ENCODE measurements at regions not wholly inside any gene's neighbourhood (a gene's known extent, or its start where the extent isn't known, plus 50 kb on each side); places are given as distances from the start of the nearest gene placed in this dataset.

DNA sequence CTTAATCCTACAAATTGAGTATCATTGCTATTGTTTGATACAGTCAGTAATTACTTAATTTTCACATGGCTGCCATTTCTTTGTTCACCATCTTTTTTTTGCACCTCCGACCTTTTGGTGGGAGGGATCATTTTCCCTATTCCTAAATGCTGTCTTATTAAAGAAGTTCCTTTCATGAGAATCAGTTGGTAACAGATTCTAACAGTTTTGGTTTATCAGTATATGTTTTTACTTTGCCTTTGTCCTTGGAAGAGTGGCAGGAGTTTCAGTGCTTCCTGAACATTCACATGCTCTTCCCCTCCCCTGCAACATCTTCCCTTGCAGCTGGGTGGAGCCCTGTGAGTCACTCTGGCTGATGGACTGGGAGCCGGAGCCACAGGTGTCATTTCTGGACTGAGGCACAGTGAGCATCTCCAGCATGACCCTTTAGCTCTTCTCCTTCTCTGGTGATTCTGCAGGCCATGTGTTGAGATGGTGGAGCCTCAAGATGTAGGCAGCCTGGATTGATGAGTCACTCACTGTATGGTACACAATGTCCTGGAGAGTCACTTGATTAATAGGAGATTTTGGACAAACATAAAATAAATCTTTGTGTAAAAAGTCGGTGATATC is 217.7 kb downstream of the URB2 start:
- CTCF ChIA-PET = no interaction called here
- TF ChIP-seq, protein P1, sequence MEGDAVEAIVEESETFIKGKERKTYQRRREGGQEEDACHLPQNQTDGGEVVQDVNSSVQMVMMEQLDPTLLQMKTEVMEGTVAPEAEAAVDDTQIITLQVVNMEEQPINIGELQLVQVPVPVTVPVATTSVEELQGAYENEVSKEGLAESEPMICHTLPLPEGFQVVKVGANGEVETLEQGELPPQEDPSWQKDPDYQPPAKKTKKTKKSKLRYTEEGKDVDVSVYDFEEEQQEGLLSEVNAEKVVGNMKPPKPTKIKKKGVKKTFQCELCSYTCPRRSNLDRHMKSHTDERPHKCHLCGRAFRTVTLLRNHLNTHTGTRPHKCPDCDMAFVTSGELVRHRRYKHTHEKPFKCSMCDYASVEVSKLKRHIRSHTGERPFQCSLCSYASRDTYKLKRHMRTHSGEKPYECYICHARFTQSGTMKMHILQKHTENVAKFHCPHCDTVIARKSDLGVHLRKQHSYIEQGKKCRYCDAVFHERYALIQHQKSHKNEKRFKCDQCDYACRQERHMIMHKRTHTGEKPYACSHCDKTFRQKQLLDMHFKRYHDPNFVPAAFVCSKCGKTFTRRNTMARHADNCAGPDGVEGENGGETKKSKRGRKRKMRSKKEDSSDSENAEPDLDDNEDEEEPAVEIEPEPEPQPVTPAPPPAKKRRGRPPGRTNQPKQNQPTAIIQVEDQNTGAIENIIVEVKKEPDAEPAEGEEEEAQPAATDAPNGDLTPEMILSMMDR (IDR thresholded peaks at IDR 0.05) = no peak
- intact Hi-C loops (cut with micrococcal nuclease) = loop anchor here (10.0 kb wide), 1 partner anchor 461 kb away; no protein-coding TSS in a partner anchor

GRCh38 chr1:229844675-229845074 is 218.6 kb downstream of the URB2 start:
- DNase-seq (no peak), ATAC-seq (ENCODE audit: low read depth) (no peak)
- H3K27me3 Mint-ChIP-seq = peaks cover 6% of the 10 kb centered on the region
- H3K27ac Mint-ChIP-seq = no peak overlapping the region
- POLR2A ChIA-PET = interaction anchor here (1.5 kb wide), 1 partner anchor 9 kb away, joined by 3 read pairs; no protein-coding TSS in a partner anchor
- CTCF ChIA-PET = no interaction called here
- no peak overlapping the region for H3K4me3 Mint-ChIP-seq
- TF ChIP-seq, protein P1 (IDR thresholded peaks at IDR 0.05) = no peak
- peaks cover 39% of the 10 kb centered on the region for H3K4me1 Mint-ChIP-seq
- H3K9me3 Mint-ChIP-seq = no peaks in the 10 kb centered on the region
- intact Hi-C loops (cut with micrococcal nuclease) = loop anchor here (10.0 kb wide), 1 partner anchor 460 kb away; no protein-coding TSS in a partner anchor
- no peaks in the 10 kb centered on the region for H3K36me3 Mint-ChIP-seq (ENCODE audit: low read depth)

More for the DNA sequence above, 217.7 kb downstream of the URB2 start:
- H3K27me3 Mint-ChIP-seq = peaks cover 10% of the 10 kb centered on the region
- peaks cover 39% of the 10 kb centered on the region for H3K4me1 Mint-ChIP-seq
- no peaks in the 10 kb centered on the region for H3K9me3 Mint-ChIP-seq
- ATAC-seq (ENCODE audit: low read depth) = no peak
- no peaks in the 10 kb centered on the region for H3K36me3 Mint-ChIP-seq (ENCODE audit: low read depth)
- H3K4me3 Mint-ChIP-seq = no peak overlapping the region
- POLR2A ChIA-PET = interaction anchor here (1.5 kb wide), 1 partner anchor 9 kb away, joined by 3 read pairs; no protein-coding TSS in a partner anchor
- DNase-seq = no peak
- no peak overlapping the region for H3K27ac Mint-ChIP-seq

GRCh38 chr1:229845410-229846138 is 219.5 kb downstream of the URB2 start:
- intact Hi-C loops (cut with micrococcal nuclease) = loop anchor here (10.0 kb wide), 1 partner anchor 459 kb away; no protein-coding TSS in a partner anchor
- POLR2A ChIA-PET = interaction anchor here (1.4 kb wide), 1 partner anchor 10 kb away, joined by 3 read pairs; no protein-coding TSS in a partner anchor
- H3K4me3 Mint-ChIP-seq = no peak overlapping the region

GRCh38 chr1:229846351-229846750 is 220.3 kb downstream of the URB2 start:
- Mint-ChIP-seq H3K9me3 (no peaks in the 10 kb centered on the region), H3K27me3 (peaks cover 2% of the 10 kb centered on the region), H3K36me3 (ENCODE audit: low read depth) (no peaks in the 10 kb centered on the region), H3K4me1 (peaks cover 31% of the 10 kb centered on the region), H3K4me3 (no peak overlapping the region), H3K27ac (no peak overlapping the region)
- ChIA-PET POLR2A (interaction anchor here (1.4 kb wide), 1 partner anchor 9 kb away, joined by 3 read pairs; no protein-coding TSS in a partner anchor), CTCF (no interaction called here)
- TF ChIP-seq, protein P1 (IDR thresholded peaks at IDR 0.05) = no peak
- DNase-seq = no peak
- intact Hi-C loops (cut with micrococcal nuclease) = loop anchor here (10.0 kb wide), 1 partner anchor 458 kb away; no protein-coding TSS in a partner anchor
- ATAC-seq (ENCODE audit: low read depth) = no peak

More at GRCh38 chr1:229845410-229846138, 219.5 kb downstream of the URB2 start:
- no peaks in the 10 kb centered on the region for H3K9me3 Mint-ChIP-seq
- peaks cover 2% of the 10 kb centered on the region for H3K27me3 Mint-ChIP-seq
- H3K4me1 Mint-ChIP-seq = peaks cover 36% of the 10 kb centered on the region
- H3K27ac Mint-ChIP-seq = no peak overlapping the region
- no peak for DNase-seq
- H3K36me3 Mint-ChIP-seq (ENCODE audit: low read depth) = no peaks in the 10 kb centered on the region
- ATAC-seq (ENCODE audit: low read depth) = no peak
- TF ChIP-seq, protein P1 (IDR thresholded peaks at IDR 0.05) = no peak
- CTCF ChIA-PET = no interaction called here

Data from activated B cell treated with CpG ODN at 0.5 μM for 24 hours (primary cell).